ENCODE measurements at regions not wholly inside any gene's neighbourhood (a gene's known extent, or its start where the extent isn't known, plus 50 kb on each side); places are given as distances from the start of the nearest gene placed in this dataset.

DNA sequence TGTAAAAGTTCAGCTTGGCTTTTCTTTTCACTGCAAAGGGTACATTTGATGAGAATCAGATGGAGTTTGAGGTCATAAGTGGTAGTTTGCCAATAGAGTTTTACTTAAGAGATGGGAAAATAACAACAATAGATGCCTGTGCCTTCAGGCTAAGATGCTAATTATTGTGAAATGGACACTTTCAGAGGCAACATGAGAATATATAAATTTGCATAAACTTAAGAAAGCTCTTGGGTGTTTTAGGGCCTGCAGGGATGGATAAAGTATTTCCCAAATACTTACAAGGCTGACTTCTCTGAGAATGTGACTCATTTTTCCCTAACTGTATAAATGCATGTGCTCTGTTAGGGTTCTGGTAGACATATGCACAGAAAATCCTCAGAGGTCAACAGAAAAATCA lies 200.3 kb upstream of the SVIL start:
- TF ChIP-seq CTCF (conservative IDR thresholded peaks at IDR 0.05; ENCODE audit: low read depth, low read length), result no peak
- TF ChIP-seq EZH2 (IDR thresholded peaks at IDR 0.05; ENCODE audit: low read length, unreplicated experiment), result no peak
- TF ChIP-seq EZH2phosphoT487 (IDR thresholded peaks at IDR 0.05; ENCODE audit: borderline replicate concordance, low read length), result no peak
